NCI-H748 treated with DMSO at 0.1 percent for 48 hours (cell line): ENCODE measurements at regions not wholly inside any gene's neighbourhood (a gene's known extent, or its start where the extent isn't known, plus 50 kb on each side); places are given as distances from the start of the nearest gene placed in this dataset.

Source experiments
- DNase-seq: peaks from one replicate; lab custom pipeline; 2025; lab: John Stamatoyannopoulos, UW

- no peak for DNase-seq
Measured at GRCh38 chr22:42330170-42330569, 59.7 kb upstream of the TCF20 start.

- DNase-seq, result no peak
Measured at GRCh38 chr22:42329504-42329903, 59.1 kb upstream of the TCF20 start.

- no peak for DNase-seq
Measured at GRCh38 chr22:42328784-42329145, 58.3 kb upstream of the TCF20 start.

- DNase-seq, result no peak
Measured at GRCh38 chr22:42328130-42328783, 57.8 kb upstream of the TCF20 start.

GRCh38 chr22:42327462-42328129 is 57.1 kb upstream of the TCF20 start:
- no peak for DNase-seq

GRCh38 chr22:42326801-42327200 is 56.3 kb upstream of the TCF20 start:
- DNase-seq, result no peak

- DNase-seq, result no peak
Measured at GRCh38 chr22:42326301-42326700, 55.8 kb upstream of the TCF20 start.

GRCh38 chr22:42324990-42325710 is 54.7 kb upstream of the TCF20 start:
- peak; percentile 30 for DNase-seq

- DNase-seq, result no peak
Measured at GRCh38 chr22:42324566-42324965, 54.1 kb upstream of the TCF20 start.

- DNase-seq, result no peak
Measured at GRCh38 chr22:42323971-42324370, 53.5 kb upstream of the TCF20 start.

- DNase-seq, result no peak
Measured at GRCh38 chr22:42322562-42322926, 52.1 kb upstream of the TCF20 start.

- no peak for DNase-seq
Measured at GRCh38 chr22:42321908-42322561, 51.6 kb upstream of the TCF20 start.

GRCh38 chr22:42320443-42321416 is 50.3 kb upstream of the TCF20 start:
- DNase-seq, result peak; percentile 78
